ENCODE measurements at regions not wholly inside any gene's neighbourhood (a gene's known extent, or its start where the extent isn't known, plus 50 kb on each side); places are given as distances from the start of the nearest gene placed in this dataset.

DNA sequence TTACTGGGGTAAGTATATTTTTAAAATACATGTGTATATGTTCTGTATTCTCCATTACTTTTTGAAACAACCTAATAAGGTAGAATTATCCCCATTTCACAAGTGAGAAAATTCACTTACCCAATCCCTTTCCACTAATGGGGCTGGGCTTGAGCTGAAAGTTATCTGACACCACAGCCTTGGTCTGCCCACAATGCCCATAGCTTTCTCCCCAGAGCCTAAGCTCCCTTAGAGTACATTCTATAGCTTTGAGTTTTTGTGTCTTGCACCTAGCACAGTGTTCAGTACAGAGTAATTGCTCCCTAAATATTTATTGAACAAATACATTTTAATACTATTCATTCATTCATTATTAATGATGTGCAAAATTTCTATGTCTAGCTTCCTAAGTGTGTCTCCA, 152.7 kb upstream of the RUNX1 start:
- no peaks in the 10 kb centered on the region for H3F3A ChIP-seq (ENCODE audit: control insufficient read depth, insufficient read depth)

DNA sequence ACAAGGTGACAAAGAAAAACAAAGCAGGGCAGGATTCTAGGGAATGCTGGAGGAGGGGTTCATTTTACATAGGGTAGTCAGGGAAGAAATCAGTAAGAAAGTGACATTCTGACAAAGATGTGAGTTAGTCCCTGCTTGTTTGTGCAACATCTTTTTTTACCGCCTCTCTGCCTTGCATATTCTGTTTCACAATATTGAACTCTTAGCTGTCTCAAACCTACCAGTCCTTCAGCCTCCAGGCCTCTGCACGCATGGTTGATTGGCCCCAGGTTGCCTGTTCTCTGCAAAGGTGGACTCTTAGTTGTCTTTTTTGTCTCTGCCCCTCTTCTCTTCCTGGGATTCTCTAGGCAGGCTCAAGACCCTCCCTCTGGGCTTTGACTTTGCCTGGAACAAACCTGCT, 152.2 kb upstream of the RUNX1 start:
- no peak overlapping the region for H3K4me2 ChIP-seq (ENCODE audit: low read length)
- no peaks in the 10 kb centered on the region for H3K36me3 ChIP-seq (ENCODE audit: control insufficient read depth, low read length)
- no peaks in the 10 kb centered on the region for H3K9me3 ChIP-seq (ENCODE audit: control insufficient read depth, insufficient read depth, low read length)
- no peaks in the 10 kb centered on the region for H3F3A ChIP-seq (ENCODE audit: control insufficient read depth, insufficient read depth)
- peaks cover 29% of the 10 kb centered on the region for H3K4me1 ChIP-seq (ENCODE audit: control insufficient read depth, low read length)
- H4K20me1 ChIP-seq (ENCODE audit: control insufficient read depth, insufficient read depth, low read depth, low read length): no peaks in the 10 kb centered on the region
- H3K79me2 ChIP-seq (ENCODE audit: control insufficient read depth, low read length): no peaks in the 10 kb centered on the region
- no peak overlapping the region for H3K4me3 ChIP-seq (ENCODE audit: low read length)
- no peaks in the 10 kb centered on the region for H3K9me2 ChIP-seq (replicated peaks; ENCODE audit: control insufficient read depth, low read length)
- no peaks in the 10 kb centered on the region for H3K27me3 ChIP-seq (ENCODE audit: control insufficient read depth, low read length)
- no peak for TF ChIP-seq EZH2phosphoT487 (IDR thresholded peaks at IDR 0.05; ENCODE audit: borderline replicate concordance, low read length)
- TF ChIP-seq, protein P1, sequence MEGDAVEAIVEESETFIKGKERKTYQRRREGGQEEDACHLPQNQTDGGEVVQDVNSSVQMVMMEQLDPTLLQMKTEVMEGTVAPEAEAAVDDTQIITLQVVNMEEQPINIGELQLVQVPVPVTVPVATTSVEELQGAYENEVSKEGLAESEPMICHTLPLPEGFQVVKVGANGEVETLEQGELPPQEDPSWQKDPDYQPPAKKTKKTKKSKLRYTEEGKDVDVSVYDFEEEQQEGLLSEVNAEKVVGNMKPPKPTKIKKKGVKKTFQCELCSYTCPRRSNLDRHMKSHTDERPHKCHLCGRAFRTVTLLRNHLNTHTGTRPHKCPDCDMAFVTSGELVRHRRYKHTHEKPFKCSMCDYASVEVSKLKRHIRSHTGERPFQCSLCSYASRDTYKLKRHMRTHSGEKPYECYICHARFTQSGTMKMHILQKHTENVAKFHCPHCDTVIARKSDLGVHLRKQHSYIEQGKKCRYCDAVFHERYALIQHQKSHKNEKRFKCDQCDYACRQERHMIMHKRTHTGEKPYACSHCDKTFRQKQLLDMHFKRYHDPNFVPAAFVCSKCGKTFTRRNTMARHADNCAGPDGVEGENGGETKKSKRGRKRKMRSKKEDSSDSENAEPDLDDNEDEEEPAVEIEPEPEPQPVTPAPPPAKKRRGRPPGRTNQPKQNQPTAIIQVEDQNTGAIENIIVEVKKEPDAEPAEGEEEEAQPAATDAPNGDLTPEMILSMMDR (IDR thresholded peaks at IDR 0.05; ENCODE audit: low read depth, low read length, poor library complexity, severe bottlenecking): no peak
- no peak overlapping the region for H3K27ac ChIP-seq (ENCODE audit: low read depth, low read length)

More for the DNA sequence above, 152.7 kb upstream of the RUNX1 start:
- Histone ChIP-seq H3K4me1 (ENCODE audit: control insufficient read depth, low read length) (peaks cover 34% of the 10 kb centered on the region), H3K79me2 (ENCODE audit: control insufficient read depth, low read length) (no peaks in the 10 kb centered on the region), H3K27me3 (ENCODE audit: control insufficient read depth, low read length) (no peaks in the 10 kb centered on the region), H3K4me3 (ENCODE audit: low read length) (no peak overlapping the region), H3K4me2 (ENCODE audit: low read length) (no peak overlapping the region), H3K27ac (ENCODE audit: low read depth, low read length) (no peak overlapping the region), H3K9me3 (ENCODE audit: control insufficient read depth, insufficient read depth, low read length) (no peaks in the 10 kb centered on the region), H3K9me2 (replicated peaks; ENCODE audit: control insufficient read depth, low read length) (no peaks in the 10 kb centered on the region), H3K36me3 (ENCODE audit: control insufficient read depth, low read length) (no peaks in the 10 kb centered on the region), H4K20me1 (ENCODE audit: control insufficient read depth, insufficient read depth, low read depth, low read length) (no peaks in the 10 kb centered on the region)
- TF ChIP-seq, protein P1 (IDR thresholded peaks at IDR 0.05; ENCODE audit: low read depth, low read length, poor library complexity, severe bottlenecking): no peak
- TF ChIP-seq EZH2phosphoT487 (IDR thresholded peaks at IDR 0.05; ENCODE audit: borderline replicate concordance, low read length): no peak

DNA sequence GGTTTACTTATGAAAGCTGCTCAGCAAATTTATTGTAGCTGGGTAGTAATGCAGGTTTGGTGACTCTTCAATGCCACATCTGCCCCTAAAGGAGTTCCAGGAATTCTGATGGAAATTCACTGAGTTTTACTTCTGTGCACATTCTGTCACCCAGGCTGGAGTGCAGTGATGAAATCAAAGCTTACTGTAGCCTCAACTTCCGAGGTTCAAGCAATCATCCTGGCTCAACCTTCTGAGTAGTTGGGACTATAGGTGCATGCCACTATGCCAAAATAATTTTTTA, 150.6 kb upstream of the RUNX1 start:
- Histone ChIP-seq H3K4me1 (ENCODE audit: control insufficient read depth, low read length) (peaks cover 13% of the 10 kb centered on the region), H3K27me3 (ENCODE audit: control insufficient read depth, low read length) (no peaks in the 10 kb centered on the region), H3K9me3 (ENCODE audit: control insufficient read depth, insufficient read depth, low read length) (peaks cover 1% of the 10 kb centered on the region; the same call in 1 of the 2 replicates), H3K79me2 (ENCODE audit: control insufficient read depth, low read length) (no peaks in the 10 kb centered on the region), H3K27ac (ENCODE audit: low read depth, low read length) (no peak overlapping the region), H3F3A (ENCODE audit: control insufficient read depth, insufficient read depth) (no peaks in the 10 kb centered on the region), H4K20me1 (ENCODE audit: control insufficient read depth, insufficient read depth, low read depth, low read length) (no peaks in the 10 kb centered on the region), H3K9me2 (replicated peaks; ENCODE audit: control insufficient read depth, low read length) (no peaks in the 10 kb centered on the region), H3K4me3 (ENCODE audit: low read length) (no peak overlapping the region), H3K4me2 (ENCODE audit: low read length) (no peak overlapping the region), H3K36me3 (ENCODE audit: control insufficient read depth, low read length) (no peaks in the 10 kb centered on the region)
- TF ChIP-seq EZH2phosphoT487 (IDR thresholded peaks at IDR 0.05; ENCODE audit: borderline replicate concordance, low read length): no peak
- TF ChIP-seq, protein P1 (IDR thresholded peaks at IDR 0.05; ENCODE audit: low read depth, low read length, poor library complexity, severe bottlenecking): no peak

Measured in DOHH2 (cell line).